HL-60 (cell line): ENCODE measurements at regions not wholly inside any gene's neighbourhood (a gene's known extent, or its start where the extent isn't known, plus 50 kb on each side); places are given as distances from the start of the nearest gene placed in this dataset.

Experiments used
- DNase-seq, 2 experiments: peaks; one replicate each; pipeline ENCODE4 v3.0.0-alpha.2; 2010 to 2020; ENCODE audit warnings: low read depth in 1 of 2, low spot score in 1 of 2
- H3K27ac ChIP-seq: fragments of 250-450 bp; sonication (Bioruptor Pico); replicated peaks from 2 replicates; pipeline ENCODE4 v1.5.1; 2020; ENCODE audit warnings: mild to moderate bottlenecking, moderate library complexity
- H3K27me3 ChIP-seq: fragments of 250-450 bp; sonication (Bioruptor Pico); 2 replicates; pipeline ENCODE4 v1.5.1; 2021; ENCODE audit warnings: mild to moderate bottlenecking, moderate library complexity; ENCODE audit not compliant: insufficient read depth, poor library complexity, severe bottlenecking
- H3K4me3 ChIP-seq: replicated peaks from 2 replicates; pipeline ENCODE4 v1.5.1; 2011; ENCODE audit warnings: mild to moderate bottlenecking, control low read depth, low read length; ENCODE audit not compliant: insufficient read depth
- GABPA ChIP-seq: IDR thresholded peaks from 2 replicates; pipeline ENCODE4 v1.6.1; 2012; ENCODE audit warnings: low read depth
- POLR2AphosphoS5 ChIP-seq: IDR thresholded peaks from 2 replicates; pipeline ENCODE4 v1.6.1; 2012; ENCODE audit warnings: low read depth
- SPI1 ChIP-seq: IDR thresholded peaks from 2 replicates; pipeline ENCODE4 v1.6.1; 2012; ENCODE audit warnings: low read depth, mild to moderate bottlenecking, borderline replicate concordance
- TF ChIP-seq, protein P1 (sequence below): IDR thresholded peaks from one replicate; pipeline ENCODE4 v1.5.1; 2011; ENCODE audit warnings: low read length, control low read depth, inconsistent platforms; ENCODE audit not compliant: insufficient read depth
- TF ChIP-seq, protein P2 (sequence below): IDR thresholded peaks from 2 replicates; pipeline ENCODE4 v1.6.1; 2012; ENCODE audit warnings: low read depth; ENCODE audit not compliant: insufficient replicate concordance

- no peak for TF ChIP-seq POLR2AphosphoS5
- TF ChIP-seq, protein P1, sequence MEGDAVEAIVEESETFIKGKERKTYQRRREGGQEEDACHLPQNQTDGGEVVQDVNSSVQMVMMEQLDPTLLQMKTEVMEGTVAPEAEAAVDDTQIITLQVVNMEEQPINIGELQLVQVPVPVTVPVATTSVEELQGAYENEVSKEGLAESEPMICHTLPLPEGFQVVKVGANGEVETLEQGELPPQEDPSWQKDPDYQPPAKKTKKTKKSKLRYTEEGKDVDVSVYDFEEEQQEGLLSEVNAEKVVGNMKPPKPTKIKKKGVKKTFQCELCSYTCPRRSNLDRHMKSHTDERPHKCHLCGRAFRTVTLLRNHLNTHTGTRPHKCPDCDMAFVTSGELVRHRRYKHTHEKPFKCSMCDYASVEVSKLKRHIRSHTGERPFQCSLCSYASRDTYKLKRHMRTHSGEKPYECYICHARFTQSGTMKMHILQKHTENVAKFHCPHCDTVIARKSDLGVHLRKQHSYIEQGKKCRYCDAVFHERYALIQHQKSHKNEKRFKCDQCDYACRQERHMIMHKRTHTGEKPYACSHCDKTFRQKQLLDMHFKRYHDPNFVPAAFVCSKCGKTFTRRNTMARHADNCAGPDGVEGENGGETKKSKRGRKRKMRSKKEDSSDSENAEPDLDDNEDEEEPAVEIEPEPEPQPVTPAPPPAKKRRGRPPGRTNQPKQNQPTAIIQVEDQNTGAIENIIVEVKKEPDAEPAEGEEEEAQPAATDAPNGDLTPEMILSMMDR, result no peak
- TF ChIP-seq SPI1, result no peak
- TF ChIP-seq, protein P2, sequence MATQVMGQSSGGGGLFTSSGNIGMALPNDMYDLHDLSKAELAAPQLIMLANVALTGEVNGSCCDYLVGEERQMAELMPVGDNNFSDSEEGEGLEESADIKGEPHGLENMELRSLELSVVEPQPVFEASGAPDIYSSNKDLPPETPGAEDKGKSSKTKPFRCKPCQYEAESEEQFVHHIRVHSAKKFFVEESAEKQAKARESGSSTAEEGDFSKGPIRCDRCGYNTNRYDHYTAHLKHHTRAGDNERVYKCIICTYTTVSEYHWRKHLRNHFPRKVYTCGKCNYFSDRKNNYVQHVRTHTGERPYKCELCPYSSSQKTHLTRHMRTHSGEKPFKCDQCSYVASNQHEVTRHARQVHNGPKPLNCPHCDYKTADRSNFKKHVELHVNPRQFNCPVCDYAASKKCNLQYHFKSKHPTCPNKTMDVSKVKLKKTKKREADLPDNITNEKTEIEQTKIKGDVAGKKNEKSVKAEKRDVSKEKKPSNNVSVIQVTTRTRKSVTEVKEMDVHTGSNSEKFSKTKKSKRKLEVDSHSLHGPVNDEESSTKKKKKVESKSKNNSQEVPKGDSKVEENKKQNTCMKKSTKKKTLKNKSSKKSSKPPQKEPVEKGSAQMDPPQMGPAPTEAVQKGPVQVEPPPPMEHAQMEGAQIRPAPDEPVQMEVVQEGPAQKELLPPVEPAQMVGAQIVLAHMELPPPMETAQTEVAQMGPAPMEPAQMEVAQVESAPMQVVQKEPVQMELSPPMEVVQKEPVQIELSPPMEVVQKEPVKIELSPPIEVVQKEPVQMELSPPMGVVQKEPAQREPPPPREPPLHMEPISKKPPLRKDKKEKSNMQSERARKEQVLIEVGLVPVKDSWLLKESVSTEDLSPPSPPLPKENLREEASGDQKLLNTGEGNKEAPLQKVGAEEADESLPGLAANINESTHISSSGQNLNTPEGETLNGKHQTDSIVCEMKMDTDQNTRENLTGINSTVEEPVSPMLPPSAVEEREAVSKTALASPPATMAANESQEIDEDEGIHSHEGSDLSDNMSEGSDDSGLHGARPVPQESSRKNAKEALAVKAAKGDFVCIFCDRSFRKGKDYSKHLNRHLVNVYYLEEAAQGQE, result no peak
- no peak for TF ChIP-seq GABPA
- DNase-seq, result no peak
- Histone ChIP-seq H3K27ac (no peak overlapping the region), H3K27me3 (no peaks in the 10 kb centered on the region), H3K4me3 (no peak overlapping the region)
These were observed 153.2 kb upstream of the EGFLAM start for GRCh38 chr5:38105231-38105570.

GRCh38 chr5:38104497-38105230 is 153.7 kb upstream of the EGFLAM start:
- H3K4me3 ChIP-seq, result no peak overlapping the region
- TF ChIP-seq, protein P2, result no peak
- TF ChIP-seq POLR2AphosphoS5 (no peak), SPI1 (no peak), GABPA (no peak)
- TF ChIP-seq, protein P1, result no peak
- no peak for DNase-seq
- H3K27ac ChIP-seq, result no peak overlapping the region
- H3K27me3 ChIP-seq, result no peaks in the 10 kb centered on the region

DNA sequence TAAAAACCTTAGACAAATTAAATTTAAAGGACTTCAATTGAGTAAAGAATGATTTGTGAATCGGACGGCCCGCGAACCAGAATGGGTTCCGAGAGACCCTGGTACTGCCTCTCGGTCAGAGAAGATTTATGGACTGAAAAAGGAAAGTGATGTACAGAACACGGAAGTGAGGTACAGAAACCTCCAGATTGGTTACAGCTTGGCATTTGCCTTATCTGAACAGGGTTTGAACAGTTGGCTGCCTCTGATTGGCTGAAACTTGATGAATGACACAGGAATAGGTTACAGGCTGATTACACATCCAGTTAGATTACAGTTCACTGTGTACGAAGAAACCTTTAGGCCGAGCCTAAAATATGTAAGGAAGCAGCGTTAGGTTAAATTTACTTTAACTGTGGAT is 156.5 kb upstream of the EGFLAM start:
- Histone ChIP-seq H3K27me3 (no peaks in the 10 kb centered on the region), H3K27ac (no peak overlapping the region), H3K4me3 (no peak overlapping the region)
- DNase-seq, result no peak
- TF ChIP-seq GABPA (no peak), POLR2AphosphoS5 (no peak), SPI1 (no peak)
- TF ChIP-seq, protein P1, result no peak
- TF ChIP-seq, protein P2, result no peak
